GM13976 (cell line): ENCODE measurements at regions not wholly inside any gene's neighbourhood (a gene's known extent, or its start where the extent isn't known, plus 50 kb on each side); places are given as distances from the start of the nearest gene placed in this dataset.
"Not testable (repeated sequence)": the region's sequence is repeated elsewhere in the genome, so short reads cannot be mapped to it uniquely, and the experiment has no call there.

Source experiments
- DNase-seq: peaks from one replicate; pipeline ENCODE4 v3.0.0; 2012; ENCODE audit warnings: low spot score
- in situ Hi-C: fragments of 300-500 bp; cut with MboI; formaldehyde crosslinking; loops from one replicate; pipeline ENCODE4 v1.12.0; 2022; ENCODE audit warnings: low sequenced_read_pairs, mixed read lengths, inconsistent platforms; ENCODE audit not compliant: unreplicated experiment
- TF ChIP-seq, protein P1 (sequence below): IDR thresholded peaks from 2 replicates; pipeline ENCODE4 v1.5.1; 2012; ENCODE audit warnings: borderline replicate concordance, mild to moderate bottlenecking; ENCODE audit not compliant: insufficient read depth; ENCODE audit errors: extremely low read depth, missing control alignments, control extremely low read depth

DNA sequence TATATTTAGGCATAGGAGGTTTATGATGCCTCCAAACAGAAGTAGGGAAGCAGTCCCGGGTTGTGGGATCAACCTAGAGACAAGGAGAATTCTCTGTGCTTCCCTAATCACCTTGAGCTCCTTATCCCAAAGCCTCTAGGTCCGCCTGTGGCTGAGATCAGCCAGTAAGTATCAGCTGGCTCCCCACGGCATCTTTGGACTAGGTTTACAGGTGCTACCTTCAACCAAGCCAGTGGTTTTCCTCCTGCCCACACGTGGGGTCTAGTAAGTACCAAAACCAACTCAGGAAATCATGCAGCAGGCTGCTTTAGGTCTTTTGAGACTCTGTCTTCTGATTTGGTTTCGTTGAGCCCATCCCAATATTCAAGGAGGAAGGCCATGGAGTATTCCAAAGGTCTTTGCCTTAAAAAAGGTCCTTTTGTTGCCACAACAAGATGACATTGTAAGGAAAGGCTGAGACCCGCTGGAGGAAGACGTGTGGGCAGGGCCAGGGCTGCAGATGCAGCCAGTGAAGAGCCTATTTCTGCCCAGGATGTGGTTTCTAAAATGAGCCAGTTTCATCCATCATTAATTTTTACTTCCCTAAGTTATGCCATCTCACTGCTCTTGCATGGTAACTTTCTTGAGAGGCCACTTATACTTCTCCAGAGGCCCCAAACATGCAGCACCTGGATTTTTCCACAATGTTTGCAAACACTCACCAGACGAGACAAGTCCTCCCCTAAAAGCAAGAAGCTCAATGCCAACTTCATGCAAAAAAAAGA lies 248.7 kb downstream of the RNF152 start:
- TF ChIP-seq, protein P1, sequence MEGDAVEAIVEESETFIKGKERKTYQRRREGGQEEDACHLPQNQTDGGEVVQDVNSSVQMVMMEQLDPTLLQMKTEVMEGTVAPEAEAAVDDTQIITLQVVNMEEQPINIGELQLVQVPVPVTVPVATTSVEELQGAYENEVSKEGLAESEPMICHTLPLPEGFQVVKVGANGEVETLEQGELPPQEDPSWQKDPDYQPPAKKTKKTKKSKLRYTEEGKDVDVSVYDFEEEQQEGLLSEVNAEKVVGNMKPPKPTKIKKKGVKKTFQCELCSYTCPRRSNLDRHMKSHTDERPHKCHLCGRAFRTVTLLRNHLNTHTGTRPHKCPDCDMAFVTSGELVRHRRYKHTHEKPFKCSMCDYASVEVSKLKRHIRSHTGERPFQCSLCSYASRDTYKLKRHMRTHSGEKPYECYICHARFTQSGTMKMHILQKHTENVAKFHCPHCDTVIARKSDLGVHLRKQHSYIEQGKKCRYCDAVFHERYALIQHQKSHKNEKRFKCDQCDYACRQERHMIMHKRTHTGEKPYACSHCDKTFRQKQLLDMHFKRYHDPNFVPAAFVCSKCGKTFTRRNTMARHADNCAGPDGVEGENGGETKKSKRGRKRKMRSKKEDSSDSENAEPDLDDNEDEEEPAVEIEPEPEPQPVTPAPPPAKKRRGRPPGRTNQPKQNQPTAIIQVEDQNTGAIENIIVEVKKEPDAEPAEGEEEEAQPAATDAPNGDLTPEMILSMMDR, result no peak
- in situ Hi-C loops, result loop anchor here (25.0 kb wide), 1 partner anchor 243 kb away; the partner anchor contains the start of gene RNF152
- no peak for DNase-seq

- in situ Hi-C loops, result loop anchor here (25.0 kb wide), 1 partner anchor 247 kb away; the partner anchor contains the start of gene RNF152
- TF ChIP-seq, protein P1, result no peak
- no peak for DNase-seq
These were observed 252.9 kb downstream of the RNF152 start for GRCh38 chr18:61639886-61640285.

DNA sequence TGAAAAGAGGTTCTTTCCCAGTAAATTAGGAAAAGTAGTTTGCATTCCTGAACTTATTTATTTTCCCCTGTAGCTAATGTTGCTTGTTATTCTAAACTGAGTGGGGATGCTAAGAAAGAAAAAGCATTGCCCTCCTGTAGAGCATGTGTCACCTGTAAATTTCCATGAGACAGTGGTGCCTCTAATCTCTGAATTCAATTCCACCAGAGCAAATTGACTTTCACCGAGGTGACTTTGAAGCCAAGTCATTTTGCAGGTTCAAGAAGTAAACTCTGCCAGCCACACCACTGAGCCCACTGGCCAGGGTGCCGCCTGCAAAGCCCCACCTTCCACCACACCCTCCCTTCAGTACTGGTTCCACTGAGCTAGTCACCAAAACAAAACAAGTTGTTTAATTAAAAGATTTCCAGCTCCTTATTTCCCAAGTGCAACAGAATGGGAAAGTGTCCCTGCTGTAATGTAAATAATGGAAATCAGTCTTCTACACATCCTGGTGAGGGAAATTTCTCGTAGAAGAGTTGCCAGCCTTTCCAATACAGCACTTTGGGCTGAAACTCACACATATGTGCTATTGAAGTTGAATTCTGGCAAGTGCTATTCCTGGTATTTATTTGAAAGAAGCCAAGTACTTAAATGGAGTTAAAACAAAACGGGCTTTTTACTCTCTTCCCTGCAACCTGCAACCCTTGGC lies 254.8 kb downstream of the RNF152 start:
- DNase-seq, result no peak
- in situ Hi-C loops, result loop anchor here (25.0 kb wide), 1 partner anchor 249 kb away; the partner anchor contains the start of gene RNF152
- TF ChIP-seq, protein P1, result no peak

DNA sequence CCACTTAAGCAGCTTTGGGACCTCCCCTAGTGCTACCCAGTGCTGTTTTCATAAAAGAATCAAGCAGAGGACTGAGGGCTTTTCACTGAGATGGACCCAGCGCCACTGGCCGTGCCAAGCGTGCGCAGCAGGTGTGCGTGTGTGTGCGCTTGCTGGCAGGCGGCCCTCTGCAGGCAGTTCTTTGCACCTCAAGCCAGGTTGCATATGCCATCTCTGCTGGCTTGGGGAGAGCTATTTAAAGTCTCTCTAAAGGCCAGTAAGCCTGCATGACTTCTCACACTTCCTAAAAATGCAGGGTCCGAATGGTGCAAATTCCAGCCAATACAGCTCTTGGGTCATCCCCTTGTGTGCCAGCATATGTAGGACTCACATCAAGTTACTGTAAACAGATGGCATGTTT lies 255.5 kb downstream of the RNF152 start:
- TF ChIP-seq, protein P1, result no peak
- in situ Hi-C loops, result loop anchor here (25.0 kb wide), 1 partner anchor 250 kb away; the partner anchor contains the start of gene RNF152
- DNase-seq, result no peak

DNA sequence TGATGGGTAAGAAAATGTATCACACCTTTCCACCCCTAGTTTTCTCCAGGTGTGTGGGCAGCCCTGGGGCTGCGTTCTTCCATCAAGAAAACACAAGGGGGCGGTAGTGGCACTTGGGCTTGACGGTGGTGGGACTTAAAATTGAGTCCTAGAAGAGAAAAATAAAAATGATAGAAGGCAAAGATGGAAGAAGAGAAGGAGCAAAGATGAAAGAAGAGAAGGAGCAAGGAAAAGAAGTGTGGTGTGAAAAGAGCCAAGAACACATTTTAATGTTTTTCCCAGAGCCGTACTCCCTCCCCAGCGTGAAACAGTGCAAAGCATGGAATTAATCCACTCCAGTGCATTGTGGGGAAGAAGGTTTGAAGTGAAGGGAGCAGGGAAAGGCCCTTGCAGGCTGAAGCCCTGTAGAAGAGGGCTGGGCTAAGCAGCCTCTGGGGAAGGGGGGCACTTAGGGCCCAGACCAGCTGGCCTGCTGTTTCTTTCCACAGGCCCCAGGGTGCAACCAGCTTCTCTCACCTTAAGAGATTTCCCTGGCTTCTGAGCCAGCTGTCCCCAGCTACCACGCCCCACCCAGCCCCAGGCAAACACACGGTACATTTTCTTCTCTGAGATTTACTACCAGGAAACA lies 256.8 kb downstream of the RNF152 start:
- in situ Hi-C loops, result loop anchor here (25.0 kb wide), 1 partner anchor 251 kb away; the partner anchor contains the start of gene RNF152
- TF ChIP-seq, protein P1, result peak; percentile 52
- peak; percentile 45 for DNase-seq

GRCh38 chr18:61628085-61628484 lies 264.7 kb downstream of the RNF152 start:
- in situ Hi-C loops, result loop anchor here (25.0 kb wide), 1 partner anchor 259 kb away; the partner anchor contains the start of gene RNF152
- DNase-seq, result no peak
- TF ChIP-seq, protein P1, result no peak

DNA sequence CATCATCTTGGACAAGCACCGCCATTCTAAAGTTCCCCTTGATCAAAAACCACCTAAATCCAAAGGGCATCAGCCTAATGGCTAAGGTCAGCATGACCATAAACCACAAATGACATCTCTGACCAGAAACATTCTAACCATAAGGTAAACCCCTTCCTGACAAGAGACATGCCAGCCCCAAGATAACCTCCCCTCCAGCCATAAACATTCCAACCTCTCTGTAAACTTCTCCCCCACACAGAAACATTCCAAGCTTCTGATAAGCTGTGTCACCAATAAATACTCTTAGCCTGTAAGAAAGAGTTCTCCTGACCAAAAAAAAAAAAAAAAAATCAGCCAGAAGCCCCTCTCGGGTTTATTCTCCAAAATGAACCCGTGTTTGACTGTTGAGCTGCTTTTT lies 268.2 kb downstream of the RNF152 start:
- in situ Hi-C loops, result loop anchor here (25.0 kb wide), 1 partner anchor 263 kb away; the partner anchor contains the start of gene RNF152
- DNase-seq, result not testable (repeated sequence)
